HG03521 (cell line): ENCODE measurements at regions not wholly inside any gene's neighbourhood (a gene's known extent, or its start where the extent isn't known, plus 50 kb on each side); places are given as distances from the start of the nearest gene placed in this dataset.
"Not testable (repeated sequence)": the region's sequence is repeated elsewhere in the genome, so short reads cannot be mapped to it uniquely, and the experiment has no call there.

ENCODE experiments used
- ATAC-seq: cut with Tn5 transposase; IDR thresholded peaks from one replicate; pipeline ENCODE4 v1.9.1; 2021; ENCODE audit warnings: mild to moderate bottlenecking, moderate library complexity; ENCODE audit not compliant: unreplicated experiment

DNA sequence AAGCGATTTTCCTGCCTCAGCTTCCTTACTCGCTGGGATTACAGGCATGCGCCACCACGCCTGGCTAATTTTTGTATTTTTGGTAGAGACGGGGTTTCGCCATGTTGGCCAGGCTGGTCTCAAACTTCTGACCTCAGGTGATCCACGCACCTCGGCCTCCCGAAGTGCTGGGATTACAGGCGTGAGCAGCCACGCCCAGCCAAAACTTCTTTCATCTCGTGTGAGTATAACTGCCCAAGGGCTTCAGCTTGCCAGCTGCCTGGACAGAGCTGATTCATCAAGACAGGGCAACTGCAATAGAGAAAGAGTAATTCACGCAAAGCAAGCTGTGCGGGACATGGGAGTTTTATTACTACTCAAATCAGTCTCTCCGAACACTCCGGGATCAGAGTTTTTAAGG, 57.4 kb upstream of the CDH9 start:
- ATAC-seq: not testable (repeated sequence)

DNA sequence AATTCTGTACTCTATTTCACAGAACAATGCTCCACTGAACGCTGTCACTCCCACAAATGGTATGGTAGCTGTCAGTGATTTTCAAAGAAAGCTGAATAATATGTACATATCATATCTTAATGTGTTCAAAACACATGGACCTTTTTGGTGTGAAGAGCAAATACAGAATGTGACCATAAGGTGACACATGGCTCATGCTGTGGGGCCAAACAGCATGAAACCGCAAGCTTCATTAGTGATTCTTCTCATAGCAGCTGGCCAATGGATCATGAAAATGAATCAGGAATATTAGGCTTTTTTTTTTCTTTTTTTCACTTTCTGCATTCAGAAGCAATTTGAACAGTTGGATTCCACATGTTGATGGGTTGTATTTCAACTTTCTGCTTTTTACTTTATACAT, 54.9 kb upstream of the CDH9 start:
- ATAC-seq: no peak

DNA sequence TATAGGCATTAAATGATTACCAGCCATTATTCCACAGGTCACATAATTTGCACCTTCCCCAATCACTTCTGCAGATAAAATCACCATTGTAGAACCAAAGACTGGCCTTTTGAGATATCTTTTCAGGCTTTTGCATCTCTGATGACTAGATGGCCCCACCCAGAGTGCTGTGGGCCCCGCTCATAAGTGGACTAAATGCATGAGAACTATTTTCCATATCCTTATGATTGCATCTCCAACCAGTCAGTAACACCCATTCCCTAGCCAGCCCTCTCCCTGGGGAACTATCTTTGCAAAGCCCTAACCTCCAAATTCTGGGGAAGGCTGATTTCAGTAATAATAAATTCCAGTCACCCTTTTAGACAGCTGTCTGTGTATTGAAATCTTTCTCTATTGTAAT, 53.5 kb upstream of the CDH9 start:
- ATAC-seq: no peak

DNA sequence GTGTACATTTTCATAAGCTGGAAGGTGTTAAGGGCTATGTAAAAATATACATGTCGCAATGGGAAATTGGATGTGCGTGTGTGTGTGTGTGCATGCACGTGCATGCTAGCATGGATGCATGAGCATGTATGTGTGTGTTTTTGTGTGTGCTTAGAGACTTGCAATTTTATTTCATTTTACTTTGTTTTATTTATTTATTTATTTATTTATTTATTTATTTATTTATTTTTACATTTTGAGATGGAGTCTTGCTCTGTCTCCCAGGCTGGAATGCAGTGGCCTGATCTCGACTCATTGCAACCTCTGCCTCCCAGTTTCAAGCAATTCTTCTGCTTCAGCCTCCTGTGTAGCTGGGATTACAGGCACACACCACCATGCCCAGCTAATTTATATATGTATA, 50.4 kb upstream of the CDH9 start:
- not testable (repeated sequence) for ATAC-seq
